Activated CD4-positive, alpha-beta T cell treated with anti-CD3 and anti-CD28 coated beads, Interleukin-2, amount 50 U/mL, for 1 hour (primary cell): ENCODE measurements at regions not wholly inside any gene's neighbourhood (a gene's known extent, or its start where the extent isn't known, plus 50 kb on each side); places are given as distances from the start of the nearest gene placed in this dataset.

Experiments used
- DNase-seq: peaks from one replicate; pipeline ENCODE4 v3.0.0-alpha.2; 2020

DNA sequence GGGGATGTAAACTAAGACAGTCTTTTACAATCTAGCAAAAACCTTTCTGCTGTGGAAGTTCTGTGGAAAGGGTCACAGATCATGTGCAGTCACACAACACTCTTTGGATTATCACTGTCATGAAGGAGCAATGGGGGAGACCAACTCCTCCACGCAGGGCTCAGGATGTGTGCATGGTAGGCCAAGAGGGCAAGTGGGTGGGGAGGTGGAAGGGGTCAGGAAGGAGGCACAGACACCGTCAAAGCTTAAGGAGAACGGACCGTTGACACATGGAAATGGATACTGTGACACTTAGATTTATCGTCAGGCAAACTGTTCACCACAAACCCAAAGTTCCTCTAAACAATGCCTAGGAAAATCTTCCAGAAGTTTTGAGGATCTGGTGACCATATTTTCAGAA lies 215.8 kb downstream of the PAX1 start:
- DNase-seq: no peak

DNA sequence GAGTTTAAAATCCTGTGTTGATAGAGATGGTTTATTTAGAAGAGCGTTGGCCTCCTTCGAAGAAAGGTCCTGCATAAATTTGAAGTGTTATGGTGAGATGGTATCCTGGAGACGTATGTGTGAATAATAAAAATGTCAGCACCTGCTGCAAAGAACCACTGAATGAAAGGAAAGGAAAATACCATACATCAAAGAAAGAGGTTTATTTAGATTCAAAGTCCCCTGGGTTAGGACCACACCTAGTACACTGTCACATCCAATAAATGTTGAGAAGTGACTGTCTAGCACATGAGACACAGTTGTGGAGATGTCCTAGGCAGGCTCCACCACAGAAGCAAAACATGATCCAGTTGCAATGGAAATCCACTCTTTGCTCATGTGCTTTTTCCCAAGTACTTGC lies 214.7 kb downstream of the PAX1 start:
- DNase-seq: no peak

DNA sequence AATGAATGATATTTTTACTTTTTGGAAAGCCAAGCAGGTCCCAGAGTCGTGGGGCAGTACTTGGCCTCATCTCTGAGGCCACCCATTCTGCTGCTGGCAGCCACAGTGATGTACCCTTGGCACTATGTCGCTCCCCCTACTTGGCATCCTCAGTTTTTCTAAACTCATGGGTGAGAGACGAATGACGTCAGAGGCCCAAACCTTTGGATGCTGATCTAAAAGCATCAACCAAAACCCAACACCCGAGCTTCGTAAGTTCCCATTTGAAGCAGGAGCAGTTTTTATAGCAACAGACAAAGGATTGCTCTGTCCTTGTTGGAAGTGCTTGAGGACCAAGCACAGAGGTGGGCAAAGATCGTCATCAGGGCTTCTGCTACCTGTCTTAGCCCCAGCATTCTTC lies 212.9 kb downstream of the PAX1 start:
- no peak for DNase-seq

DNA sequence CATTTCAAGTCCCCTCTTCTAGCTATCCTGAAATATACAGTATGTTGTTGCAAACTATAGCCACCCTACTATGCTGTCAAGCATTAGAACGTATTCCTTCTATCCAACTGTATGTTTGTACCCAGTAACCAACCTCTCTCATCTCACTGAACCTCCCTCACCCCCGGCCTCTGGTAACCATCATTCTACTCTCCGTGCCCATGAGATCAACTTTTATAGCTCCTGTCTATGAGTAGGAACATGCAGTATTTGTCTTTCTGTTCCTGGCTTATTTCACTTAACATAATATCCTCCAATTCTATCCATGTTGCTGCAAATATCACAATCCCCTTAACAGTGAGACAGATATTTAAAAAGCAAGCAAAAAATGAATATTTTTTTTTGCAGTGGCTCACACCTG lies 196.9 kb downstream of the PAX1 start:
- no peak for DNase-seq

DNA sequence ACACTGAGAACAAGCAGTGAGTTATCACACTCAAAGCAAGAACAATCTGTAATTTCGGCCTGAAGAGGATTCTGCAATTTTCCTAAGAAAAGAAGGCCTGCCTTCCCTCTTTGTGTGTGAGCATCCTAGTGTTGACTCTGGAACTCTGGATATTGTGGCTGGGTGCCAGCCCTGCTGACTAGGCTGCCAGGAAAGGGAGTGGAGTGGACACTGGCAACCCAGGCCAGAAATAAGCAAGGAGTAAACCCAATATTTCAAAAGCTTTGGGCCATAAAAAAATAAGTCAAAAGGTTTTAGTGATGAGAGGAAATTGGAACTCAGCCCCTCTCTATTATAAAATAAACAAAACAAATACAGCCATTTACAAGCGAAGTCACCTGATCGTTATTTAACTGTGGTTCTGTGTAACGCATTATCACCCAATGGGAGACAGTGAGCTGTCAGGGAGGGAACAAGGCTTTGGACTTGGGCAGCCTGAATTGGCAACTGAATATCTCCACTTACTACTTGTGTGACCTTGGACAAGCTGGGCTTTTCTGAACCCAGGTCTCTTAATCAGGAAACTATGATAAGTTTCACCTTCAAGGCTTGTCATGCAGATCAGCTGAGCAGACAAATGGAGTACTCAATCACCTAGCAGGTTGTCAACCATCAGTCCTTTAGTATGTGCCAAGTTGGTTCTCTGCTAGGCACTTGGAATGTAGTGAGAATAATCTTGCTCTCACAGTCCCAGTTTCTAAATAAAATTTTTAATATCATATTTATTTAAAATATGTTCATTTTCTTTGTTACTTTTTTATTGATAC lies 196.2 kb downstream of the PAX1 start:
- DNase-seq: no peak

DNA sequence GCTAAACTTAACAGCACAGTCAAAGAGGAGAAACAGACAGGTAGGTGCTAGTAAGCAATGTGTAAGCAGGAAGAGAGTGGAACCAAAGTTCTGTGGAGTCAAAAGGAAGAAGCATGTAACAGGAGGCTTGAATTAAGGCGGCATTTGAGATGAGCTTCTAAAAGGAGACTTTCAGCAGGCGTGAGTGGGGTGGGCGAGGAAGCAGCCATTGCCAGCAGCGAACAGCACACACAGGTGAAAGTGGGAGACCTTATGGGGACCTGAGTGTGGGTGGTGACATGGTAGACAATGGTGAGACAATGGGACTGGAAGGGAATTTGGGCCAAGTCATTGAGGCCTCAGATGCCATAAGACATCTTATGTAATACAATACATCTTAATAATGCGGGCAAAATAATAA lies 195.0 kb downstream of the PAX1 start:
- DNase-seq: no peak

DNA sequence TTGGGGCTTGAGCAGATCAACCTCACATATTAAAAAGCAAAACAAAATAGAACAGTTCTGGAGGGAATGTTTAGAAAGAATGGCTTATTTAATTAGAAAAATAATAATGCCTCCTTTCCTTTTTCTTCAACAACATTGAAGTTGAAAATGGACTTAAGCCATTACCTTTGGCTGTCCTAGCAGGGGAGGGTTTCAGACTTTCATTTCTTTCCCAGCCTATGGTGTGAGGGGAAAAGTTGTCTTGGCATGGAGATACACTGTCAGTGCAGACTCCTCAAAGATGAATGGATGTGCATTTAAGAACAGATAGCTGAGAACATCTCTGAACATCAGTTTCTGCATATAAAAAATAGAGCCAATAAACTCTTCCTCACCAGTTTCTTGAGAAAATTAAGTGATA lies 169.5 kb downstream of the PAX1 start:
- DNase-seq: no peak

DNA sequence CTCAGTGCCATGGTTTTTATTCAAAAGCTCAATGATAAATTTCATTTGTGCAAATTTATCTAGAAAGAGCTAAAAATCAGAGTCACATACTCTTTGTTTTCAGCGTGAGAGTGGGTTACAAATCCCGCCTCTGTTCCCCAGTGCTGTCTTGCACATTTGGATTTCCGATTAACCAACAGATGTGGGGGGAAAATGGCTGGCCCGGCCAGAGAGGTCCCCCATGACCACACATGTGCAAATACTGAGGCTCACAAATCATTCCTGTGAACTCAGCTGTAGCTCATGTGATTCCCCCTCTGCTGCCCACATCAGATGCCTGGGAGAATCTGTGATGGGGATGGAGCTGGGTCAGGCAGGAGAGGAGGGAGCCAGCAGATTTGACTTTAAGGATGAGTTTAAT lies 168.7 kb downstream of the PAX1 start:
- no peak for DNase-seq

DNA sequence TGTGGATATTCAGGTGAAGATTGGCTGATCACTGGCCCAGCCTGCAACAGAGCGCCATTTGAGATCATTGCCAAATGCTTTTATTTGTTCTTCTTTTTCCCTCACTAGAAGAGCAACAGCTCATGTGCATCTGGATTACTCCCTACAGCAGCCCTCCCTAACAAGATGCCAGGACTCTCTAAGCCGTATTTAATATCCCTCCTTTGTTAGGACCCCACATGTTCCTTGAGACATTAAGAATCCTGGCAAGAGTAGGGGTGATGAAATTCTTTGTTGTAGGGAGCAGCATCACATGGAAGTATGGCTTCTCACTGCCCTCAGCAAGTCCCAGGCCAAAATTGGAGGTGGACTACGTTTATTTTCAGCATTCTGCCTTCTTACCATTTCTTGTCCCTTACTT lies 167.8 kb downstream of the PAX1 start:
- DNase-seq: no peak

DNA sequence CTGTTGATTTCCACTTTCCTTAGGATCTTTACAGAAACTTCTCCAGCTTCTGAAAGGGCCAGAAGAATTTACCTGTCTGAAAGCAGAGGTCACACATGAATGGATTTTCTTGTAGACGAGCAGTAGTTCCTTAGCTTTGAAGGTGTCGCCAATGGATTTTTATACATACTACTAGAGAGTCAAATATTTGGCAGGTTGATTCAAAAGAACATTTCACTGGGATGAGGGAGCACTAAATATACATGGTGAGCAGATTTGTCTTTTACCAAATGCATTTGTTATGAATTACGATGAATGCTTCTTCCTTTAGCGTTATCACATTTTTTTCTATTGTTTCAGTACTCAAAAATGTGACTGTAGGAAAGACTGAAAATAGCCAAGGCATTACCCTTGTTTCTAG lies 162.3 kb downstream of the PAX1 start:
- DNase-seq: no peak

DNA sequence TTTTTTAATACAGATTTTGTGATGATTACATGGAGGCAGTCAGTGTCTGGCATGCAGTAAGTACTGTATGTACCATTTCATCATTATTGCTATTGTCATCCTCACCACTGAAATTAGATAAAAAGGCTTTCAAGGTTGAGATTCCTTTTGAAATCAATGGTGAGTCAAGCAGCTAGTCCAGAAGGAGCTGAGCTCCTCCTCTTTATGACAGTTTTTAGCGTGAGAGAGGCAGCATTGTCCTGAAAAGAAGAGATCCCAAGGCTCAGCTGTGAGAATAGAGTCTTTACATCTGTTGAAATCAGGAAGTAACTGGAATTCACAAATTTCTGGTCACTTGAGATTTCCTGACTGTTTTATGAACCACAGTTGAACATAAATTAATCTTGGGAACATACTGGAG lies 161.9 kb downstream of the PAX1 start:
- DNase-seq: no peak

DNA sequence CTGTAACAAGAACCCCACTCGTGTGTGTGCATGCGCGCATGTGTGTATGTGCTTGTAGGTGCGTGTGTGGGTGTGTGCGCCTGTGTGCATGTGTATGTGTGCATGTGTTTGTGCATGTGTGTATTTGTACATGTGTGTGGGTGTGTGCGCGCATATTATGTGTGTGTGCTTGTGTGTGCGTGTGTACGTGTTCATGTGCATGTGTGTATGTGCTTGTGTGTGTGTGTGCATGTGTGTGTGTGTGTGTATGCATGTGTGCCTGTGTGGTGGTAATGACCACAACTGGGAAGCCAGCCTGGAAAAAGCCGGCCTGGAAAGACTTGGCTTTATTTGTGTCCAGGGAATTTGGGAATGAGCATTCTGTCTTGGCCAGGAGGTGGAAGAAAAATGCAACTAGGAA lies 157.5 kb downstream of the PAX1 start:
- no peak for DNase-seq

DNA sequence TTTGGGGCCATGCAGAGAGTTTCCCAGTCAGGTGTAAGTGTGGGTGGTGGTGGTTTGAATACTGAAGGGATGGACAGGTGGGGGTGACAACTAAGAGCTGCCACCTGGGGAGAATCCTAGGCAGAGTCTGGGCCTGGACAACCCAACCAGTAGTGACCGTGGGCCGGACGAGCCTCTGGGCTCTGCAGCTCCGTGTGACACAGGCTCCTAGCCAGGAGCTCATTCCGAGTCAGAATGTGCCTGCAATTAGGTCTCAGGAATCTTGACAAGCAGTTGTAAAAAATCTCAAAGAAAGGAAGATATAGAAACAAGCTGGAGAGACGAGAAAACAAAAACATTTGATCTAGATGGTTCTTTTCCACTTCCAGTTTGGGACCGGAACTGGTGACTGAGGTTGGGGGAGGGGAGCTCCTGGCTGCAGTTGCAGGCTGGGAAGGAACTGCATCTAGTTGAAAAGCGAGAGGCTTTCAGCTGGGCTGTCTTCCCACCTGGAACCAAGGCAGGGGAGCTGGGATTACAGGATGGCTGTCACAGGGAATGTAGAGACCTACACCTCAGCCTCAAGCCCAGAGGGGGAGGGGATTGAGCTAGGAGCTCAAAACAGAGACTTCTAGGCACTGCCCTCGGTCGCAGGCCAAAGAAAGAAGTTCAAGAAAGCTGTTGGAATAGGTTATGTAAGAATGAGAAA lies 156.9 kb downstream of the PAX1 start:
- DNase-seq: no peak

DNA sequence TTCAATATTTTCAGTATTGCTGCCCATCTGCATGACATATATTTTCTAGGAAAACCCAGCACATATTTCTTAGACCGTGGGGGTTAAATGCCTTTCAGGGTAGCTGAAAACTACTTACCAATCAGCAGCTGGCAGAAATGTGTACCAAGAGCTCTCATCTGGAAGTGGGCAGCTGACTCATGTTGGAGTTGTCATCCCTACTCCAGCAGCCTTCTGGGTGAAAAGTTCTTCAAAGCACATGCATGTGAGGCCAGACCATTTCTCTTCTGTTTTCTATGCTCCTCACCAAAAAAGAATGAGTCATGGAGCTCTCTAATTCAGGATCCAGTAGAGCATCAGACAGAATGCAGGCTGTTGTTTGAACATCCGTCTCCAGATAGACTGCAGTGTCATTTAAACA lies 135.5 kb downstream of the PAX1 start:
- DNase-seq: no peak

DNA sequence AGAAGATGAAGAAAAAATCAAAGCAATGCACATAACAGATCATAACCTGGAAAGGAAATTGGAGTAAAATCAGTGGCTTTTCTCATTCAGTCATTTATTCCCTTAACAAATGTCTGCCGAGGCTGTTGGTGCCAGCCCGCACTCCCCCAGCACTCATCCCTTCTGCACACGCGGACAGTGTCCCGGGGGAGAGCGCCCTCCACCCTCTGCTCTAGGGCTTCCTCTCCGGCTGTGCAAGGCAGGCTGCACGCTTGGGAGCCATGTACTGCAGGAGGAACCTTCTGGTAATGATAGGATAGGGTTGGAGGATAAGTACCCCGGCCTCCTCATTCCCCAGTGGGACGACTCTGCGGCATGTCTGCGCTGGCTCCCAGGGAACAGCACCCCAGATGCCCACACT lies 134.5 kb downstream of the PAX1 start:
- no peak for DNase-seq

DNA sequence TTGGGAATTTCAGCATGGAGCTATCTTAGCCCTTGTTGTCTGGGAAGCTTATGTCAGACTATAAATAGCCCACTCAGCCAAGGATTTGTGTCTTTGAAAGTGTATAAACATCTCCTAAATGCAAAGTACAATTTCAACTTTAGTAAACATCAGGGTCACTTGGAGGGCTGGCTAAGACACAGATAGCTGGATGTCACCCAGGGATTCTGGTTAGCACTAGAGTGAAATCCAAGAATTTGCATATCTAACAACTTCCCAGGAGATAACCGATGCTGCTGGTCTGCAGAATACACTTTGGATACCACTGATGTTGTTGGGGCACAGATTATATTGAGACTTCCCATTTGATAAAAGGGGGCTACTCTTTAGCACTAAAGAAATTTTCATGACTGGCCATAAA lies 130.9 kb downstream of the PAX1 start:
- no peak for DNase-seq

DNA sequence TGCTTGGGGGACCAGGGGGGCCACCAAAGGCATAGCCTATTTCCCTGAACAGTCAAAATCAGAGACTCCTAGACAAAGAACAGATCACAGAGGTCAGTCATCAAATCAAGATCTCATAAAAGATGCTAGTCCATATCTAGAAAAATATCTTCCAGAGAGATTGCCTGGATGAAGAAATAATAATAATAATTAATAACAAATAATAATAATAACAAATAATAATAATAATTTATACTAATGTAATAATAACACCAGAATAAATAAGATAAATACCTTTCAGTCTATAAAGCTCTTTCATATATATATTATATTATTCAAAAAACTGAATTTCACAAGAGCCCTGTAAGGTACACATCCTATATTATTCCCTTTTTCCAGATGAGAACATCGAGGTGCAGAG lies 129.6 kb downstream of the PAX1 start:
- no peak for DNase-seq

DNA sequence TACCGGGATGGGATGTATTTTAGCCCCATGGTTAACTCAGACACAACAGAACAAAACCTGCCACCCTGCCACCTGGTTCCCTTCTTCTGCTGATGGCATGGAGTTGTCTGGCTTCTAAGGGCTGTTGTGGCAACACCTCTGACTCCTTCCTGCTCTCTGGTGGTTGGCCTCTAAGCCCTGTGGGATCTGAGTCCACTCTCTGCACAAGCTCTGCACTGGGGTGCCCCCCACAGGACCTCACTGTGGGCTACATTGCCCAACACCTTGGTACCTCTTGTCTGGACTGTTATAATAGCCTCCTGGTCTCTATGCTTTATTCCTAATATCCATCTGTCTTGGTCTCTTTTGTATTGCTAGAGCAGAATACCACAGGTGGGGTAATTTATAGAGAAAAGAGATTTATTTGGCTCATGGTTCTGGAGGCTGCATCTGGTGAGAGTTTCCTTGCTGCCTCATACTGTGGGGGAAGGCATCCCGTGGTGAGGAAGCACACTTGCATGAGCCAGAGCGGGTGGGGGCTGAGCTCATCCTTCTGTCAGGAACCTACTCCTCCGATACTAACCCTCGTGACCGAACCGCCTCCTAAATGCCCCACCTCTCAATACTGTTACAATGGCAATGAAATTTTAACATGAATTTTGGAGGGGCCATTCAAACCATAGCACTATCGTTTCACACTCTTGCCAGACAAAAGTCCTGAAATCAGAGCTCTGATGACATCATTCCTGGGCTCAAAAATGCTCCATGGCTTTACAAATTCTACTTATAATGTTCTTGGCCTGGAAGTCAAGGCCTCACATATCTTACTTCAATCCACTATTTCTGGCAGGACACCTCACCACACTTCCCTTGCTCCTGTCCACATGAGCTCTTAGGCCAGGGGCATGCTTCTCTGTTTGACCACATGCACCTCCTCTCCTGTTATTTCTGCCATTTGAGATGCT lies 127.2 kb downstream of the PAX1 start:
- DNase-seq: no peak

DNA sequence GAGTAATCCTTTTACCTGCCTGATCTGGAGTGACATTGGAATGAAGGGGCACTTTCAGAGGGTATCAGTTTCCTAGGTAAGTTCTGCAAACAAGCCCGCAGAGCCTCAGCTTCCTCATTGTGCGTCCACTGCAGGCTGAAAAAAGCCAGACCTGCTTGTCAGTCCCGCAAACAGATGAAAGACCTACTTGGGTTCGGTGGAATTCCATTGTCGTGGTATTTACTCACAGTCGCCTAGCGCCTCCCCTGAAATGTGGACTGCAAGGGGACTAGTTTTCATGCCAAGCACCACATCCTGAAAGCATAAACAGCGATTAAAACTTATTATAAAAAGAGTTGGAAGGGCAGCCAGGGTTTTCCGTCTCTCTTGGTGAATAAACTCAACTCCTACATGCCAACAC lies 121.5 kb downstream of the PAX1 start:
- no peak for DNase-seq

DNA sequence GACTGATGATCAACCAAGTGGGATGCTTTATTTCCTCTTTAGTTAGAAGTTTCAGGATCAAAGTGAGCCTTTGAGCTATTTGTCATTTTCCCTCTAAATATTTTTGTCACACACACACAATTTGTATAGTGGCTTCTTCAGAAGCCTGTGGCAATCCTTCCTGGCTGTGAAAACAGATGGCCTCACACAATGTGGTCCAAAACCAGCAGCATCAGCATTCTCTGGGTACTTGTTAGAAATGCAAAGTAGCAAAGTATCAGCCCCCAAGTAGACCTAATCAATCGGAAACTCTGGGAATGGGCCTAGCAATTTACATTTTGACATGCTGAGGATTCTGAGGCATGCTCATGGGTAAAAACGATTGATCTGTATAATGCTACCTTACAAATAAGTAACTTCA lies 115.9 kb downstream of the PAX1 start:
- no peak for DNase-seq

DNA sequence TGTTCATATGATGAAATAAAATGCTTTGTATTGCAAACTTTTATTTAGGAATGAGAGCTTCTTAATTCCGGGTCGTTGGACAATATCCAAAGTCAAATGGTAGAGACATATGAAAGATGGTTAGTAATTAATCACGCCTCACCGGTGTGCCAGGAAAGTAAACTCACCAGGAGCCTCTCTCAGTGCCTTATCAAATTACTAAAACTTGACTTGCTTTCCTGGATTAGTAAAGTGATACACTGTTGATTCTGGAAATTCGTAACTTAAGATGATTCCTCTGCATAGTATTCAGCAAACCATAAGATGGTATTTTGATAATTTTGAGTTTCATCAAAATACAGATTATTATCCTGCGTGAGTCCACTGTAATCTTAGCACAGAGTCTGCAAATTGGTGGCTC lies 115.2 kb downstream of the PAX1 start:
- DNase-seq: no peak

DNA sequence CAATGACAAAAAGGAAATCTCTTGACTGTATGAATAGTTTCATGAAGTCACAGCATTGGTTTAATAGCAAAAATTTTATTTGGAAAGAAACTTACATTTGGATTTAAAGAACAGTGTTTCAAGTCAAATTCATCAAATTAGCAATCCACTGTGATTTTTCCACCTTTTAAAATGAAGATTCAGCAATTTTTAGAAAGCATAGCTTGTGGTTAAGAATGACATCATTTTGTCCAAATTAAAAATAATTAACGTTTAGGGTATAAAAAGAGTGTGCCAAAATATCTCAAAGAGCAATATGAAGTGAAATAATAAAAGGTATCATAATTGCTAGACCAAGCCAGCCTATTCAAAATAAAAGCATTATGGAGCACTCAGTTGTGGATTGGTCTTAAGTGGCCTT lies 114.6 kb downstream of the PAX1 start:
- no peak for DNase-seq

DNA sequence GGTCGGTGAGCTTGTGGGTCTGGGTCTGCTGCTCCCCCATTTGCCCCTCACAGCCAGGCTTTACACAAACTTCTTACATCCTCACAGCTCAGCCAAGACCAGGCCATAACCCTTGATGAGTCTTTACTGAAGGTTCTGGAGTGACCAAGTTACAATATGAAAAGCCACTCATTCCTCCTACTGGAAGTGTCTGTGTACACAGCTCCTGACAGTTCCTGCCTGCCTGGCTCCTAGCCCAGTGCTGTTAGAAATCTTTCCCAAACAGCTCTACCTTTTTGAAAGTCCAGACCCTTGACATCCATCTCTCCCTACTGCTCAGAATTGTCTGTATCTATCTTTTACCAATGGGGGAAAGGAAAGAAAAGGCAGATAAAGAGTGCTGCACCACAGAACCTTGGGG lies 106.9 kb downstream of the PAX1 start:
- DNase-seq: no peak
